GM21360 (cell line): ENCODE measurements at regions not wholly inside any gene's neighbourhood (a gene's known extent, or its start where the extent isn't known, plus 50 kb on each side); places are given as distances from the start of the nearest gene placed in this dataset.
"Not testable (repeated sequence)": the region's sequence is repeated elsewhere in the genome, so short reads cannot be mapped to it uniquely, and the experiment has no call there.

Source experiments
- ATAC-seq: cut with Tn5 transposase; IDR thresholded peaks from one replicate; pipeline ENCODE4 v1.9.1; 2021; ENCODE audit warnings: mild to moderate bottlenecking, moderate library complexity; ENCODE audit not compliant: unreplicated experiment

DNA sequence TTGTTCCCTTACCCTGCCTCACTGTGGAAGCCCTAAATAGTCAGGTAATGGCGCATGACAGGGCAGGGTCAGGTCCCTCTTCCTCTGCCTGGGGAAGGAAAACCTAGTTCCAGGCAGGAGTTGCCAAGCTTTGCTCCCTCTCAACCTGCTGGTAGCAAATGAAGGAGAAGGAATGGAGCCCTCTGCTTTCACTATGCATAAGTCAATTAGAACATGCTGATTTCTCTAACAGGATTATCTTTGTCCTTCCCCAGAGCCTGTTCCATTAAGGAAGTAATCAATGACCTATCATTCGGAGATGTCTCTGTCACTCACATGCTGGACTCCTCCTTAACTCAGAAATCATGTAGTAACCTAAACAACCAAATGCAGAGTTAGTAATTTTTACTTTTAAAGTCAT is 161.8 kb upstream of the NFIA start:
- ATAC-seq: no peak

DNA sequence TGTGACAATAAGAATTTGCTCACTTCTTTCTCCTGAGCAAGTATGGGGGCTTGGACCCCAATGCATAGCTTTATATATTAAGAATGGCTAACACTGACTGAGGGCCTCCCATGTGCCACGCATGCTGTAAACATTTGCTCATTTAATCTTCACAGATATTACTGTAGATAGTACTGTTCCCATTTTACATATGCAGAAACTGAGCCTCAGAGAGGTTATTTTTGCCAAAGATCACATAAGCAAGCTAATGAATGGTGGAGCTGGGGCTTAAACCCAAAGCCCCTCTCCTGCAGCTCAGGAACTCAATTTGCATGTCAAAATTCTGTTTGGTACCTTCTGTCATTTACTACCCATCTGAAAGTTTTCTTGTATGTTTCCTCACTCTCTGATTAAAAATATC is 163.5 kb upstream of the NFIA start:
- ATAC-seq: no peak

DNA sequence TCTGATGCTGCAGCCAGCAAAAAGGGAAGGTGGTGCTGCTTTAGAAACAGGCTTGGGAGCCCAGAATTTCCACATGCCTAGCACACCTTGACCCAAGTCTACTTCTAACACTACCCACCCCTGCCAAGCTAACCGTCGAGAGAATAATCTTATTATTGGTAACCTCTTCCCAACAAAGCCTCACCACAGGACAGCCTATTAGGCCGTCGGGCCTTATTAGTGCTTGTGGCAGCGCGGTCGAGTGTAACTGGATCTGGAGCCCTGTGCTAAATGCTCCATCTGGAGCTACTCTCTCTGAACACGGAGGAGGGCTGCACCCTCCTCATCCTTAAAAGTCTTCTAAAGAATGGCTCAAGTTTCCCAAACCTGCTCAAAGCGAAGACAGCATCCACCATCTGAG is 165.5 kb upstream of the NFIA start:
- no peak for ATAC-seq

DNA sequence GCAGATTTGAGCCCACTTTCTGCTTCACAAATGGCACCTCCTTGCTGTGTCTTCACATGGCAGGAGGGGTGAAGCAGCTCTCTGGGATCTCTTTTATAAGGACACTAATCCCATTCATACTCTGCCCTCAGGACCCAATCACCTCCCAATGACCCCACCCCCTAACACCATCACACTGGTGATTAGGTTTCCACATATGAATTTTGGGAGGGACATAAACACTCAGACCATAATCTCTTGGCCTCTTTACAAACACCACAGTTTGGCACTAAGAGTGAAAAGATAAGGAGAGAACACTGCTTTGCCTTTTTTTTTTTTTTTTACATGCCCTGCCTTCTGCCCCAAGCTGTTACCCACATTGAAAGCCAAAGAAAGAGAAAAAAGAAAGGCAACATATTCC is 166.2 kb upstream of the NFIA start:
- no peak for ATAC-seq

DNA sequence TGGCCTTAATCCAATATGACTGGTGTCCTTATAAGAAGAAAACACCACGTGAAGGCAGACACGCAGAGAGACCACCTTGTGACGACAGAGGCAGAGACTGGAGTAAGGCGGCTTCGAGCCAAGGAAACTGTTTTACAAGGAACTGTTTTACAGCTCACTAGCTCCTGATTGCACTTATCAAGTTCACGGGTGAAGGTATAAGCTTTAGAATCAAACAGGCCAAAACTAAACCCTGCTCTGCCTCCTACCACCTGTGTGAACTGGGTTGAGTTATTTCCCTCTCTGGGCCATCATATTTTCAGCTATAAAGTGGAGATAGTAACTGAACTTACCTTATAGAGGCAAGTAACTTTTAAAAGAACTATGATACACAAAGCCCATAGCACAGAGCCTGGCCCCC is 166.9 kb upstream of the NFIA start:
- ATAC-seq: no peak

DNA sequence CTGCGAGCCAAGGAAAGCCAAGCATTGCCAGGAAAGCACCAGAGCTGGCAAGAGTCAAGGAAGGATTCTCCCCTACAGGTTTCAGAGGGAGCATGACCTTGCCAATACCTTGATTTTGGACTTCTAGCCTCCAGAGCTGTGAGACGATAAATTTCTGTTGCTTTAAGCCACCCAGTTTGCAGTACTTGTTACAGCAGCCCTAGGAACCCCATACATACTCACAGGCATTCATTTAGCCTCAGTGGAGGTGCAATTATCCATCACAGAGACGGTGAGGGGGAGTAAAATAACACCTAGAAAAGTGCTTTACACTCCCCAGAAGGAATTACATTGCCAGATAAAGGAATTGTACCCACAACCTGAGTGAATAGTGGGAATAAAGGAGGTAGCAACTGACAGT is 167.4 kb upstream of the NFIA start:
- no peak for ATAC-seq

DNA sequence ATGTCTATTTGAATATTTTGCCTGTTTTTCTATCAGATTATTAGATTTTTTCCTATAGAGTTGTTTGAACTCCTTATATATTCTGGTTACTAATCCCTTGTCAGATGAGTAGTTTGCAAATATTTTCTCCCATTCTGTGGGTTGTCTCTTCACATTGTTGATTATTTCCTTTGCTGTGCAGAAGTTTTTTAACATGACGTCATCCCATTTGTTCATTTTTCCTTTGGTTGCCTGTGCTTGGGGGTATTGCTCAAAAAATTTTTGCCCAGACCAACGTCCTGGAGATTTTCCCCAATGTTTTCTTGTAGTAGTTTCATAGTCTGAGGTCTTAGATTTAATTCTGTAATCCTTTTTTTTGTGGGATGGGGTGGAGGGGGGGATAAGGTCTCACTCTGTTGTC is 168.7 kb upstream of the NFIA start:
- ATAC-seq: not testable (repeated sequence)

DNA sequence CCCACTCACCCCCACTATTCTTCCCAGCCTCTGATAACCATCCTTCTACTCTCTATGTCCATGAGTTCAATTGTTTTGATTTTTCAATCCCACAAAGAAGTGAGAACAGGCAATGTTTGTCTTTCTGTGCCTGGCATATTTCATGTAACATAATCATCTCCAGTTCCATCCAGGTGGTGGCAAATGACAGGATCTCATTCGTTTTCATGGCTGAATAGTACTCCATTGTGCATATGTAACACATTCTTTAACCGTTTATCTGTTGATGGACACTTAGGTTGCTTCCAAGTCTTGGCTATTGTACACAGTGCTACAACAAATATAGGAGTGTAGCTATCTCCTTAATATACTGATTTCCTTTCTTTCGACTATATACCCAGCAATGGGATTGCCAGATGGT is 169.3 kb upstream of the NFIA start:
- no peak for ATAC-seq

DNA sequence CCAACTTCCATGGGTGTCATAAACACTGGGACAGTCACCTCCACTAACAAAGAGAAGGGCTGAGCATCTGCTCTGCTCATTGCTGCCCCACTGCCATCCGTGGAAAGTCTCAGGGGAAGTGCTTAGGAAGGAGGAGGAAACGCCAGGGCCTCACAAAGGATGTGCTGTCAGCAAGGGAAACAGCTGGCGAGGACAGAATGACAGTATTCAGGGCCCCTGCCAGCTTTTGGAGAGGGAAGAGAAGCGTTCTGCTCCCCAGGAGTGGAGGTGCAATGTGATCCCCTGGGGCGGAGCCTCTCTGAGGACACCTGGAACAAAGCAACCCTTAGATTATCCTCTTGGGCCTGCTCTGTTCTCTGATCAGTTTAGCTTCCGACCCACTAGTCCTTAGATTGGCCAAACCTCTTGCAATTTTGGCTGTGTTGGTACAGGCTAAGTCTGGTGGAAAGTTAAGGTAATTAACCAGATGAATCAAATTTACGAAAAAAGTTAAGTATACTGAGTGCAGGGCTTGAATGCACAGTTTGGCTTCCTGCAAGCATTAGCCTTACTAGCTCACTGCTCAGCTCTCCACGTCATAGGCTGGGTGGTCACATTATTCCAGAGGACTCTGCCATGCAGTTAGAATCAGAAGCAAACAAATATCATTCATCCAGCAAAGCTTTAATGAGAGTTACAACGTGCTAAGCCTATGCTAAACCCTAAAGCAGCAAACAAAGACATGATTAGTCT is 170.2 kb upstream of the NFIA start:
- no peak for ATAC-seq

DNA sequence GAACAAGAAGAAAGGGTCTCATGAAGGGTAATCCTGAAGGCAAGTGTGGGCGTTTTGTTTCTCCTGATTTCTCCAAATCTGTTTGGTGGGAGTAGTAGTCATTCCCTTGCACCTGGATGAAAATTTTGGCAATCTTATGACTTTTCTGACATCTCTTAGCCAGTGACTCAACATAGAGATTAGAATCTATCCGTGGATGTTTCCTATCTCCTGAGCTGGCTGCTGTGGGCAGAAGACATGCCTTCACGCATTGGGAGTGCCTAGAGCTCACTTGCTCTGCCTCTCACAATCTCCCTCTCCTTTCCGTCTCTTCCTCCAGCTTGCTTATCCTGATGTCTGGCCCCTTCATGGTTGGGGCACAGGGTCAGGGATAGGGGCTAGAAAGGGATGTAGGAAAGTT is 174.2 kb upstream of the NFIA start:
- ATAC-seq: no peak

DNA sequence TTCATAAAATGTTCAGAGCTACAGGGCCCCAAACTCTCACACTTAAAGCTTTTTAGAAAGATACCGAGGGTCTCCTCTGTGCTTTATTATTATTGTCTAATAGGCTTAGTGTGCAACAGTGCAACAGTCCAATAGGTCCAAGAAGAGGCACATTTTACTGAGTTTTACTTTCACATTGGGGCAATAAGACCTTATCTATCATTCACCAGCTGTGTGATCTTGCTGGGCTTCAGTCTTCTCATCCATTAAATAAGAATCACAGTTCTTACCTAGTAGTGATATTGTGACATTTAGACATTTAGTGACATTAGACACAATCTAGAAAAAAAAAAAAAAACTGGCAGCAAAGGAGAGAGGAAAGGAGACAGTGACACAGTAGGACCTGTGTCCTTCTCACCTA is 175.8 kb upstream of the NFIA start:
- ATAC-seq: no peak

DNA sequence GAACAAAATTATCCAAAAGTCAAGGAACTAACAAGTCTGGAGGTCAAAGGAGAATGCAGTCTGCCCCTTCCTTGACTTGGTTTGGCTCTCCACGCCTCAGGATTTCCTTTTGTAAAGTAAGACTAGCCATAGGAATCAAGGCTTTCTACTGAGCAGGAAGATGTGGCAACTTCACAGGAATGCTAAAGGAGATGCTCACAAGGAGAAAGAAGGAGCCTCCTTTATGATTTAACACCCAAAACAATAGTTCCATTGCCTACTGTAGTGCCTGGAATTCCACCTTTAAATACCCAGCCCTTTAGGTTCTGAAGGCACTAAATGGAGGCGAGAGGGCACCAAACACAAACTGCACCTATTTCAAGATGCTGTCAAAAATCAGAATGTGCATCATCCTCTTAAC is 176.3 kb upstream of the NFIA start:
- ATAC-seq: no peak

DNA sequence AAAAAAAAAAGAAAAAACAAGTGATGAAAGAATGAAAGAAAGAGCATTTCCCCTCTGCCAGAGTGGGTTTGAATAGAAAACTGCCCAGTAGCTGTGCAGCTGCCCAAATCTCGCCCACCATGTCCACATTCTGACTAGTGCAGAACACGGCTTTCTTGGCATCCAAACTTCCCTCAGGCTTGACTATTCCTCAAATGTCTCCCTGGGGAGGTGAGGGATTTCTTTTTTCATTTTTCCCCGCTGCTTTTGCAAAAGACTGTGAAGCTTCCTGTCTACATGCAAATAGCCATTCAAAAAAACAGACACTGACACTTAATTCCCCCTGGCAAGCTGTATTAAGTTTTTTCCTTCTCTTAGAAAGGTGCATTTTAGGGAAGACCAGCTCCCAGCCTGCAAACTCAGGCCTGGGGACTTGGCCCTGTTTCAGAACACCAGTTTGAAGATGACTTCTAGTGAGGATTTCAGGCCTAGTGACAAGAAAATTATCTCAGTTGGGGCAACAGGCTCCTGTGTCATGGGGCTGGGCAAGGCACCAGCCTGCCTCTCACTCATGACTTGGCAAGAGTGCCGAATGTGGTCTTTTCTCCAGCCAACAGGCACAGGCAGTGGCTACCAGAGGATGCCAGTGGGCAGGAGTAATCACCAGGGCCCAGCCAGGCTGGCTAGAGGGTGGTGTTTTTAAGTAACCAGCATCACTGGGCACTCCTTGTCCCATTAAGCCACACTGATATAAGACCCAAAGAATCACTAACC is 178.1 kb upstream of the NFIA start:
- no peak for ATAC-seq

DNA sequence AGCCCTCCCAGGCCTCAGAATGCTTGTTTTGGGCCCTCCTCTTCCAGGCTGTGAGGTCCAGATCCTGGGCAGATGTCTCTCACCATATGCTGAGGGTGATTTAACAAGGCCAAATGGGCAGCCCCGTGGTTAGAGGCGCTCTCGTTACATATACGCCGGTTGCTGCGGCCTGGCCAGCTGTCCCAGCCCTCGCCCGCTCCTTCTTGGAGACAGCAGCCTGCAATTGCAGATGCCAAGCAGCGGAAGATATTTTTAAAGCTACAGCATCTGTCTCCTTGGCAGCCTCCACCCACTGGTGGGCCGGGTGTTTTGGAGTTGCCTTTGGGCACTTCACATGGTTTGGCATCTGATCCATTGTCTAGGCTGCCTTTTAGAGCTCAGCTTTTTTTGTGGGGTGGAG is 178.8 kb upstream of the NFIA start:
- ATAC-seq: no peak

DNA sequence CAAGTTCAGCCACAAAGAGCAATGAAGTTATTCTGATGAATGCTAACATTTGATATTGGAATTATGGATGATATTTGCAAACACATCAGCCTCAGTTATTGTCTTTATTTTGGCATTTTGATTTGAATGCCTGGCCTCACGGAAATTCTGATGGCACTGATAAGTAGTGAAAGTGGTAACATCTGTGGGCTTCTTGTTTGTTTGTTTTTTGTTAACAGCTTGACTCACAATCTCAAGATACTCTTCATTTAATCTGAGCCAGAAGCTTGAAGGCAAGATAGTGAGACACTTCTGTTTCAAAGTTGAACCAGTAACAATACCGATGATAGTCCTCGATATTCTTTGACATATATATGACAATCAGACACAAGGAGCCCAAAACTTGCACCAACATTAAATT is 182.9 kb upstream of the NFIA start:
- no peak for ATAC-seq

DNA sequence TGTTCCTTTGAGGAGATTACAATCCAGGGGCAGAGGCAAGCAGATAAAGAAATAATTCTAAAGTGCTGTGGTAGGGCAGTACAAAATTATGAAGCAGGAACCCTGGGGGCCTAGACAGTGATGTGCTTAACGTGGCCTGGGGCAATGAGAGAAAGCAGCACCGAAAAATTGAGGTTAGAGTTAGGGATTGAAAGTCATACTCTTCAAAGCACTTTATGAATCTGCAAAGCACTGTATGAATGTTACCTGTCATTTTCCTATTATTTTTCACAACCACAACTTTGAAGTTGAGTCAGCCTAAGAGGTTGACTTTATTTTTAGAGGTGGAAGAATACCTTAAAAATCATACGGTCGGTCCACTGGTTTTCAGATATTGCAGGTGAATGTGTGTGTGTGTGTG is 183.4 kb upstream of the NFIA start:
- ATAC-seq: peak; percentile 97

DNA sequence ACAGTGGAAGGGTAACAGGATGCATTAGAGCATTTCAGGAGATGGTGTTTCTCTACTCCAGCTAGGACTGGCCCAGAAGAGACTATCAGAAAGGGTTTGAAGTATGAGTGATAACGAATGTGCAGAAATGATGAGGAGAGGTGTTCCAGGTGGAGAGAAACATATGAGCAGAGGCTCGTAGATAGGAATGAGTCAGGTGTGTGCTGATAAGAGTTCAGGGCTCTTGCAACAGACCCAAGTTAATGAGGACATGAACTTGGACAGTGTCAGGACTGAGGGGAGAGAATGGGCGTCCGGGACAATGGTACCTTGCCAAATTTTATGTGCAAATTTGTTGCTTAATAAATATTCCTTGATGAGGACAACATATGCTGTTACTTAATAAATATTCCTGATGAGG is 183.9 kb upstream of the NFIA start:
- no peak for ATAC-seq

DNA sequence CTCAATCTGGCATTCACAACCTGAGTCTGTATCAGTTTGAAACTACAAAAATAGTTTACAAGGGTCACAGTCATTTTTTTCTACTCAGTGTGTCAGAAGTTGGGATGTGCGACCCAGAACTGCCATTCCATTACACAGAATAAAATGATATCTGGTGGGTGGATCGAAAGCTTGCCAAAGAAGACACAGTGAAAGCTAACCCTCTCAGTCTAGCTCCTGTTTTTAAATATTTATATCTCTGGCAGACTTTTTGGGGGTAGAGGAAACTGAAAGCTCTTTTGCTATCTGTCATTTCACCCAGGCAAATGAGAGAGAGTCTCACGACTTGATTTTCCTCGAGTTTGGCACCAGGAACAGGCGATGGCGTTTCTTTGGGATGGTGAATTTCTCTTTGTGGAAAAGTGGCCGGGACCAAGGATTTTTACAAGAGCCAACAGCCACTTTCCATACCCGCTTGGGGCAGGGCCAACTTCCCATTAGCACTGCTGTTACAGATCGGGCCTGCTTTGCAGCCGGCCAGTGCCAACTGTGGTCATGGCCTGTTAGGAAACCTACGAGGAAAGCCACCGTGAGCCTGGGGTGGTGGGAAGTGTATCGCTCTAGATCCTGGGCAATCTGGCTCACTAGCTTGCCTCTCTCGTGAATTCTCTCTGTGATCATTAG is 185.5 kb upstream of the NFIA start:
- no peak for ATAC-seq

DNA sequence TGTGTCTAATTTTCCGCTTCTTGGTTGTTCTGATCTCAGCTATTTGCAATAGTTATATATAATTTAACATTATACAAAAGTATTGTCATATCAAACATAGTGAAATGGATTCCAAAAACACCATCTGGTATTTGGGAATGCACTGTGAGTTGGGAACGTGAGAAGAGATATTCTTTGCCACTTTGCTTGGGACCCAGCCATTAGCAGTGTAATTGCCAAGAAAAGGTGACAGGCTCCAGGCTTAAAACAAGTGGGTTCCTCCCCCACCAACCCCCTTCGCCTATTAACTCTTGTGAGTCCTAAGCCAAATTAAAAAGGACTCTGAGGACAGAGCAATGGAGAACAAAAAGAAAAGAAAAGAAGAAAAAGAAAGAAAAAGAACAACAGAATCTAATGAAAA is 186.7 kb upstream of the NFIA start:
- no peak for ATAC-seq

DNA sequence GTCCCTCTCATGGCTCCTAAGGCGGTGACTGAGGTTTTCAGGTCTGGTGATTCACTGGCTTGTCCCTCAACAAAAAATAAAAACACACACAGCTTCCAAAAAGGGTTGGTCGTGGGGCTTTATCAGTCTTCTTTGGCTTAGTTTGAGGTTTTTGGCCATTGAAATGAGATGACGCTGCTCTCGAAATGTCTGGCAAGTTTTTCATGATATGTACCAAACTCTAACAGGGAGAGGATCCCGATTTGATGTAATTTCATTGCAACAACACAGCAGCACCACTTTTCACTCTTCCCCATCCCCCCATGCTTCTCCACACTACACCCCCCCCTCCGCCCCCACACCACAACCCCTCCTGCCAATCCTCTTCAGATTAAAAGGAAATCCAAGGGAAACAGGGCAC is 187.1 kb upstream of the NFIA start:
- no peak for ATAC-seq

DNA sequence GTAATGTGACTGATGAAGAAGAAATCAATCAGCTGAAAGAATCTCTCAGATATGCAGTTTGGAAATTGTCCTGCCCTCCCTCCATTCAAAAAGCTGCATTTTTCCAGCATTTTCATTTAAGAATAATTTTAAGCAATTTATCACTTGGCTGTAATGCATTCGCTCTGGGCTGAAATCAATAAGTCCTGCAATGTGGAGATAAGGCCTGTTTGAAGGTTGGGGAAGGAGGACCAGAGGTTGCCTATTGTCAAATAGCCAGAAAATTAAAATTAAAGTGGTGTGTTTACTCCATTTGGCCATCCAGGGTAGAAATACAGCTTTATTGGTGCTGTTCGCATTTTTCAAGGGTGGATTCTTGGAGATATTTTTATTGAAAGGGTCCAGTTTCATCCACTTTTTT is 187.6 kb upstream of the NFIA start:
- no peak for ATAC-seq

DNA sequence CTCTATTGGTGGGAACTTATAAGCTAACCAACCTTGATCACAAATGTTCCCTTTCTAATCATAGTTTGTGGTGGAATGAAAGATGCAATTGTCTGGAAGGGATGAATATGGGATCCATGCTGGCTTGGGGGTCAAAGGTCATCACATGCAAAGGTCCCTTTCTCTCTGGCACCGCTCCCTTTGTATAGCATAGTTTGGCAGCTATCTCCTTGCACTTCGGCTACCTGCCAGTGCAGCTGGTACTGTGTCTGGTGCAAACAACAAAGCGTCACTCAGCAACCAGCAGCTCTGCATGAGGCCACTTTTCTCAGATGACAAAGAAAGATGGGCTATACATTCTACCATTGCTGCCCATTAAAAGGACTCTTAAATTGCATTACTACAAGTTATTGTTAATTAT is 188.2 kb upstream of the NFIA start:
- no peak for ATAC-seq
